ENCODE measurements at regions not wholly inside any gene's neighbourhood (a gene's known extent, or its start where the extent isn't known, plus 50 kb on each side); places are given as distances from the start of the nearest gene placed in this dataset.
"Not testable (repeated sequence)": the region's sequence is repeated elsewhere in the genome, so short reads cannot be mapped to it uniquely, and the experiment has no call there.

DNA sequence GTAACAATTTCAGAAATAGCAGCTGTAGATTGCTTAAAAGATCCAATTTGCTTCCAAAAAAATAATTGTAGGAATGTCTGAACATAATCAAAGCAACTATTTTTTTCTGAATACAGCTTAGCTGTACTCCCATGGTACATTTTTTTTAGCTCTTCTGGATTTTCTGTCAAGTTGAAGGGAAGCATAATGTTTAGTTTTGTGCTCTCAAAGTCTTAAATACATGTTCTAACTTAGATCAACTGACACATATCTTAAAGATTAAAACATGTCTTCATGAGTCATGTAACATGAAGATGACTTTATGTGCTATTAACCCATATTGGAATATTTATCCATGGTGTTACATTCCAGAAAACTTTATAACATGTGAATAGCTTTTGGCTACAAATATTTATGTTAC is 255.7 kb downstream of the BTG1 start:
- no peak for DNase-seq (ENCODE audit: low read depth in 2 of 2)

DNA sequence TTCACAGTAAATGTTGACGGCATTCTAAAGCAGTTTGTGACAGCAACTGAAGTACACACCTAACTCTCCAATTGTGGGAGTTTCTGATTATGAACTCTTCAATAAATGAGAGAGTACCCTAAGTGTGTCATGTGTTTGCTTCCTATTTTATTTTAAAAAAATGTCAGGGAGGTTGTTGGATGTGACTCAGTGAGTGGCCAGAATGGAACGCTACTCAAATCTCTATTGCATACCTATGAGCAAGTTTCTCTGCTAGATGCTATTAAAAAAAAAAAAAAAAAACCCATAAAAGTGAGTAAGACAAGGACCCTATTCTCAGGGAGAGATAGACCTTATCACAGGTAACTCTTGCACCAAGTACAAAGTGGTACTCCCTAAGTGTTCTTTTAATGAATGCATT is 256.6 kb downstream of the BTG1 start:
- DNase-seq (ENCODE audit: low read depth in 2 of 2) = no peak

DNA sequence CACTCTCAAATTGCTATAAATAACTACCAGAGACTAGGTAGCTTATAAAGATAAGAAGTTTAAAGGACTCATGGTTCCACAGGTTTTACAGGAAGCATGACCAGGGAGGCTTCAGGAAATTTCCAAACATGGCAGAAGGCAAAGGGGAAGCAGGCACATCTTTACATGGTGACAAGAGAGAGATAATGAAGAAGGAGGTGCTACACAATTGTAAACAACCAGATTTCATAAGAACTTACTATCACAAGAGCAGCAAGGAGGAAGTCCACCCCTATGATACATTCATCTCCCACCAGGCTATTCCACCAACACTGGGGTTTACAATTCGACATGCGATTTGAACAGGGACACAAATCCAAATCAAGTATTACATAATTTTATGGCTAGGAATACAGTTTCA is 257.7 kb downstream of the BTG1 start:
- no peak for DNase-seq (ENCODE audit: low read depth in 2 of 2)

DNA sequence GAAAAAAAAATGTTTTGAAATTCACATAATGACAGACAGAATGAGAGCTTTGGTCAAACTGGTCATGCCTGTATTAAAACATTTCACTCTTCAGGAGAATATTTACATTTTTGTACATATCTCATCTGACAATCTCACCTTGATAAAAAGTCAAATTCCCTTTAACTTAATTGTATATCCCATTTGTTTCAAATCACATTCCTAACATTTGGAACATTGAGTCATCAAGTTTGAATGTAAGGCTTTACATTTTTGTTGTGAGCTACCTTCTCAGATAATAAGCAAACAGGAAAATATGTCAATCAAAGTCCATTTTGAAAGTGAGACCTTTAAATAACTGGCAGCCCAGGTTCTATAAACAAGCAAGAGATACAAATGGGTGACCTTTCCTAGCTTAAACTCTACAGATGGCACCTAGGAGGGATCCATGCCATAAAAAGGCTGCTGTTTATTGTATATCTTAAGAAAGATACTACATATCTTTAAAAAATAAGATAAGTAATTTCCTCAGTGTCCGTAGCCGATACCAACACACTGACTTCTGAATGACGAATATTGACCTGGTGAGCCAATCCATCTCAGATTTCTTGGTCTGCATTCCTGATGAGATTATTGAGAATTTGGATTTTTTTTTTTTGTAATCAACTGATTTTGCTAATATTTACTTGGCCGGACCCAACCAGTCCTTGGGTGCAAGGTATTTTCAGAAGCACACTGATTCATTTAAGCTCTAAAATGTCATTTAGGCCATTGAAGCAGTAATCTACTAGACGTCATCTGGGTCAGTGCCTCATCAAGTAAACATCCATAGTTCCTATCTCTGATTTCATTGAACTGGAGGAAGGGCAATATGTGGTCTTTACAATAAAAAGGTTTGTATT is 259.6 kb downstream of the BTG1 start:
- peak in 1 of 2 donors; percentile 59 for DNase-seq (ENCODE audit: low read depth in 2 of 2)

DNA sequence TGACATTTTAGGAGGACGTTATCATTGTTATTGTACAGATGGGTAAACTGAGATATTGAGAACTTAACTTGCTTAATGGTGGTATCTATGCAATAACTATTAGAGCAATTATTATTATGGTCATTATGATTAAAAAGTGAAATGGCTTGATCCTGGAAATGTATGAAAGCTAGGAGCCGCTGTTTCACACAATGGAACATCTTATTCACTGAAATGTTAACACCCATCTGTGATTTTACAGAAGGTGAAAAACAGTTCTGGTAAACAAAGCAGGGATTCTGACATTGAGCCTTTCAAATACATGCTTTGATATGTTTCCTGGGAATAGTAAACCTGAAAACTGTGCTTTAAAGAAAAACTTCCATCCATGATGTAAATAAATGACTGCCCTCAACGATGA is 261.4 kb downstream of the BTG1 start:
- DNase-seq (ENCODE audit: low read depth in 2 of 2) = peak in 1 of 2 donors; percentile 21

DNA sequence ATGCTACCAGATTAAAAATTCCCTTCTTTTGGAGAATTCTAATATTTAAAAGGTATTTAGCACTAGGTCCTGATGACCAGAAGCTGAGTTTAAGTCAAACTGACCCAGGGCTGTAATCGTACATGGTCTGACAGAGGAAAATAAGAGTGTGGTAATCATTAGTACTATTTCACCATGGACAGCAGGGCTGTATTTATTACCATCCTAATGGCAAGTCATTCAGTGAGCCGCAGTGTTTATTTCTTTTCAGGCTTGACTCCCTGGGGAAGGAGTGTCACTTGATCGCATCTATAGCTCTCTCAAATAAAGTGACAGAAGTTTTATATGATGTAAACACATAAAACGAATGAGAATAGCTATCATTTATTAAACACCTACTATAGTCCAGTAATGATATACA is 261.8 kb downstream of the BTG1 start:
- no peak for DNase-seq (ENCODE audit: low read depth in 2 of 2)

DNA sequence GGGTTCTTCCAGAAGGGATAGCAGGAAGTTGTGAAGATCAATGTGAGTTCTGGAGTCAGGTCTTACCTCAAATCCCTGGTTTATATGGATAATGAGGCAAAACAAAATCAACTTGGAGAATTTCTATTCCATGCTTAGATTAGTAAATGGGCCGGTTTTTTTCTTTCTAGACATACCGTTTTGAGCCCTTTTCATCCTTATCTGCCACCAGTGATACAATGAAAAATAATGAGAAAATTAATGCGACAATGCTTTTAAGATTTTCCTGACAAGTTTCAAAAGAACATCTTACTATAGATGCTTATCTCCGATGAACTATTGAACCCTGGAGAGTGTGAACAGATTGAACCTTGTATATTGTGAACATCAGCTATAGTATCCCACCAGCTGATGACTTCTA is 262.7 kb downstream of the BTG1 start:
- no peak for DNase-seq (ENCODE audit: low read depth in 2 of 2)

DNA sequence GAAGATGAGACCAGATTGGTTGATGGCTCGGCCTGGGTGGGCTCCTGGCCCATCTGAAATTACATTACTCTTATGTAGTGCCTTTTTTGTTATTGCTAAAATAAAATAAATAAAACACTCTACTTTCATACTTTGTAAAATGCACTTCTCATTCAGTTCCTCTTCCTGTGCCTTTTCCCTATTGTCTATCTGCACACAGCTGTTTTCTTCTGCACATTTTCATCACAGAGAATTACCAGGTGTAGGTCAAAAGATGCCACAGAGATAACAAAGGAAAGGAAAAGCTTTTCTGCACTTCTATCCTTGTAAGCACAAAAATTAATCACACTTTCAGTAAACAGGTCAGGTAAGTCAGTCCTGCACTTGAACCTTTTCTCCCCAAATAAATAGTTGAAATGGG is 265.1 kb downstream of the BTG1 start:
- DNase-seq (ENCODE audit: low read depth in 2 of 2) = no peak

DNA sequence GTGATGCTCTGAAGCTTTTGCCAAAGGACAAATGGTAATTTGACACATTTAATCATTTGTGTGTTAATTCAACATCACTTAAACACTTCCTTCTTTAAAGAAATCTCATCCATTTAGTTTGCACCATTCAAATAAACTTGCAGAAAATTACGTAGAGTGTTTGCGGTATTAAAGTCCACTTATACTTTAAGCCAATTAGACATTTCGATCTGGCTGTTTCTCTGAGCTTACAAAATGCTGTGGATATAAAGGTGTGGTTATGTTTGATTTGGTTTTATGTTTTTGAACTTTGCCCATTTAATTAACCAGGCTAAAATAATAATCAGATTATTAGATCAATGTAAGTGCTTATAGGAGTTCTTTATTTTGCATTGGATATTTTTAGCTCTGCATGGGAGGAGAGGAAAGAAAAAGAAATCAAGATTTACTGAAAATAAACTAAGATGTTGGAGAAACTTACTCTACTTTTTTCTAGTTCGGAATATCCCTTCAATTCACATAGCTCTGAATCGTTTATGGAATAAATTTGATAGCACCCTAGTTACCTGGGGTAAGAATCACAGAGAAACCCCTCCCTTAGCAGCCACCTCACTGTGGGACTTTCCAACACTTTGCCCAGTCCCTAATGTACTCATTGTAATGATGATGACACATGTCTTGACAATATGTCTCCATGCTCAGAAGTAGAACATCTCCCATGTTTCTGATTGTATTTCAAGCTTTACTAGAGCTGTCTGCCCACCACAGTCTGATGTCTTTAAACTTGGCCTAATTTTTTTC is 268.0 kb downstream of the BTG1 start:
- no peak for DNase-seq (ENCODE audit: low read depth in 2 of 2)

DNA sequence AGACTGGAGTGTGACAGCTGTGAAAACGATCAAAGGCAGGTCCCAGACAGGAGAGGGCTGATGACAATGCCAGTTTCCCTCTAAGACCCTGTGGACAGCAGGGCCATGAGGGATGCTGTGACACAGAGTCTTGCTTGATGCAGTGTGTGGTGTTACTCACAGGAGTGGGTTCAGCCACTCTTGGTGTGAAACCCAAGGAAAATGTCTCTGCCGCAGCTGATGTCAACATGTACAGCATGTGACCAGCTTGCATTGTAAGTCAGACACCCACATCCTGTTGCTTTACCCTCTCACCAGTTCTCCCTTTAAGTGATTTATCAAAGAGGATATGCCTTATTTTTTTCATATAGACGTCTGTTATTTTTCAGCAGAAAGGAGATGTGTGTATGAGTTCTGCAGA is 268.6 kb downstream of the BTG1 start:
- peak; percentile 43 to 77 for DNase-seq (ENCODE audit: low read depth in 2 of 2)

DNA sequence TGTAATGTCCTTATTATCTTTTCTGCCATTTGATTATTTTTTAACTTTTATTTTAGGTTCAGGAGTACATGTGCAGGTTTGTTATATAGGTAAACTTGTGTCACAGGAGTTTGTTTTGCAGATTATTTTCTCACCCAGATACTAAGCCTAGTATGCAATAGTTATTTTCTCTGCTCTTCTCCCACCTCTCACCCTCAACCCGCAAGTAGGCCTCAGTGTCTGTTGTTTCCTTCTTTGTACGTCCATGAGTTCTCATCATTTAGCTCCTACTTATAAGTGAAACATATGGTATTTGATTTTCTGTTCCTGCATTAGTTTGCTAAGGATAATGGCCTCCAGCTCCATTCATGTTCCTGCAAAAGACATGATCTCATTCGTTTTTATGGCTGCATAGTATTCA is 270.0 kb downstream of the BTG1 start:
- not testable (repeated sequence) for DNase-seq (ENCODE audit: low read depth in 2 of 2)

DNA sequence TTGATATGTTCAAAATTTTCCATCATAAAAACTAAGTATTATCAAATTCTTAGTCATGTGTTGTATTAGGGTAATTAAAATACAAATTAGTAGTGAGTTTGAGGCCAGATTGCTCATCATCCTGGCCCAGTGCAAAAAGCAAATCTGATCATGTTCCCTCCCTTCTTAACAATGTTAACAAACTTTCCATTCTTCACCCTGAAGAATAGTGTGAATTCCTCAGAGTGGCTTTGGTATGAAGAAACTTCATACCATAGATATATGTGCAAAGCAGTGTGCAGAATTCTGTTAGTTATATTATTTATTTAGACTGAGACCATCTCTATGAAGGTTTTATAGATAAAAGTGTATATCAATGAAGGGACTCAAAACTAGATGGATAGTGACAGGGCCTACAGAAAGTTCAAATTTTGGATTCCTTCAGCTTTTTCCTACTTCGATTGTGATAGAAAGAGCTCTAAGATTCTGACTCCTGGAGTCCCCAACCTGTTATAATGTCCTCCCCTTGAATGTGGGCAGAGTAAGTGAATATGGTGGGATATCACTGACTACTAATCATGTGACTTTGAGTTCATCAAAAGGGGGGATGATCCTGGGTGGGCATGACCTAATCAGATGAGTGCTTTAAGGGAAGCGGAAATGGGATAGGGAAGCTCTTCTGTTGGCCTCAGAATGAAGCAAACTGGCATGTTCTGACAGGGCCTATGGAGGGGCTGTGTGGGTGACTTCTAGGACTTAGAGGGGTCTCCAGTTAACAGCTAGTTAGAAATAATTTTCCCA is 271.4 kb downstream of the BTG1 start:
- DNase-seq (ENCODE audit: low read depth in 2 of 2) = no peak

DNA sequence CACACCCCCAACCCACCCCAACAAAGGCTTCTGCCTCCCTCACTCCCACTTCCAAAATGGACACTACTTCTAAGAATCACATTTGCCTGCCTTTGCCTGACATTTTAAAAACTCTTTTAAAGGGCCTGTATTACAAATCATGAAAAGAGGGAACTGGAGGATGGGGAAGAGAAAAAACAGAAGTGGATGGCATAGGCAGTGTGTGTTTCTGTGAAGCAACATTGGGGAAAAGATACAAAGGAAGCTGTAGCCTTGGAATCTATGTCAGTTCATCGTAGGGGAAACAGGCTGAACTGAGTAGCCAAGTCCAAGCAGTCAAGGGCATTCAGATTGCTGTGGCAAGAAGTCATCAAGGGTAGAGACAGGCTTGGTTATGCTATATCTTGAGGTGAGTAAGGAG is 273.9 kb downstream of the BTG1 start:
- no peak for DNase-seq (ENCODE audit: low read depth in 2 of 2)

DNA sequence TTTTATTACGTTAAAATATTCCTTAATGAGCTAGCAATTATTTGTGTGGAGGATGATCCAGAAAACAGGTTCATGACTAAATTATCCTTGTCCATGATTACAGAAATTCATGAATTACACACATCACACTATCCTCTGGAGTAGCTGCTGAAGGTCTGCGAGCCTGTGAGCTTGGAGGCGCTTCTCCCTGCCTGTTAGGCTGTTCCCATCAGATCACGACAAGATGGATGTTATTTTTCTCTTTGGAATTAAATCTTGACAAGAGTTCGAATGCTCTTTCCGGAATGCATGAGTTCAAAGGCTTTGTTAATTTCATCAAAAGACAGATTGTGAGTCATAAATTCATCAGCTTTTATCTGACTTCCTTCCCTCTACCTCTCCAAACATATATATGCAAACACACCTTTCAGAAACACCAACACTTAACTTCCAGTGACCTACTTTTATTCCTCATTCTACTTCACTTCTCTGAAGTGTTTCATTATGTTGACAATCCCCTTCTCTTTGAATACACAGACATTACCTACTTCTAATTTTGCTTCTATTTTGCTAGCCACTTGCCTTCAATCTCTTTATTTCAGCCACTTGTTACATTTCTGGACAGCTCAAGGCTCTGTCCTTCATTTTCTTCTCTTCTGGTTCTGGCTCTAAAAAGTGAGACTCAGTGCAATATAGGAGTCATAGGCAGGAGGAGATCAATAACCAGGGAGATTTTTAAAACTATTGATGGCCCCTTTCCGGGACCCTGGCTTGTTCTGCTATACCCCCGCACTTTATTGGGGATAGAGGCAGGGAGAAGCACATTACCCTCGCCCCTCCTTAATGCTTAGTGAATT is 274.6 kb downstream of the BTG1 start:
- no peak for DNase-seq (ENCODE audit: low read depth in 2 of 2)

DNA sequence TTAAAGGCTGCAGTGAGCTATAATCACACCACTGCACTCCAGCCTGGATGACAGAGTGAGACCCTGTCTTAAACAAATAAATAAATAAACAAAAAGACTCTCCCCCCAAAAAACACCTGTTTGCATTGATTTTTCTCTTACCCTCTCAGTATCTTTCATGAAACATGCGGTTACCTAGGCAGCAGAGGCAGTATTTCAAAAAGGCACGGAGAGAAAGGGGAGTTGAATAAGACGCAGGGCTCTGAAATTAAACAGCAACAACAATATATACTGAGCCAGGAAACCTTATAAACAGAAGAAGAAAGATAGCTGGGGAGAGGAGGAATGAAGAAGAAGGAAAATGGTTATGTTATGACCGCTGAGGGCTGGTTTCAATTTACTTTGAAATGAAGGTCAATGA is 277.6 kb downstream of the BTG1 start:
- DNase-seq (ENCODE audit: low read depth in 2 of 2) = no peak

DNA sequence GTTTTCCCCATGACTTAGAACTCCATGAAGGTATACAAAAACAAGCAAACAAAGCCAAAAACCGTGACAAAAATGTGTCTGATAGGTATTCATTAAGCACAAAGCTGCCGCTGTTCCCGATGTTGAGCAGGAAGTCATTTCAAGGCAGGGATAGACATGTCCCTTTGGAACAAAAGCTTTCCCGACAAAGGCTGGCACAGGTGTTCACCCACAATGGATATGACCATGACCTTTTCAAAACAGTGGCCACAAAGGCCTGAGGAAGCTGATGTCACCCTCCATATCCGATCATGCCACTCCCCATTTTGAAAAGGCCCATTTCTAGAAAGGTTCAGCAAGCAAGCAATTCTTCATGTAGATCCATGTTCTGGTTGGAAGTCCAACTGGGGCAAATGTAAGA is 279.1 kb downstream of the BTG1 start:
- DNase-seq (ENCODE audit: low read depth in 2 of 2) = peak in 1 of 2 donors; percentile 74

DNA sequence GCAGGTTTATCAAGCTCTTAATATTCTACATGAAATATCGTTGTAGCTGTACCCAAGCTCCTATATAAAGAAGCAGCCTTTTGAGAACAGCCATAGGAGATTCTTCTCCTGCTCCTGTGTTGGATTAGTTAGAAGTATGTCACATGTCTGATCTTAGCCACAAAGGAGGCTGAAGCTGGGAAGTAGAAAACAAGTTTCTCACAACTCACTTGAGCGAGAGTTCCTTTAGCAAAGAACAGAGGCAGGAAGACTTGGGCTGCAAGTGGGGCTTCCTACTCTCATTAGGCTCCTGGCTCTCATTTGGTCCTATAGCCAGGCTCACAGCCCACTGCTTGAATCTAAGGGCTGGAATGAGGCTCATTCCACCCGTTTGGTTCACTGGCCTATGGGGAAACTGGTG is 281.9 kb downstream of the BTG1 start:
- no peak for DNase-seq (ENCODE audit: low read depth in 2 of 2)

DNA sequence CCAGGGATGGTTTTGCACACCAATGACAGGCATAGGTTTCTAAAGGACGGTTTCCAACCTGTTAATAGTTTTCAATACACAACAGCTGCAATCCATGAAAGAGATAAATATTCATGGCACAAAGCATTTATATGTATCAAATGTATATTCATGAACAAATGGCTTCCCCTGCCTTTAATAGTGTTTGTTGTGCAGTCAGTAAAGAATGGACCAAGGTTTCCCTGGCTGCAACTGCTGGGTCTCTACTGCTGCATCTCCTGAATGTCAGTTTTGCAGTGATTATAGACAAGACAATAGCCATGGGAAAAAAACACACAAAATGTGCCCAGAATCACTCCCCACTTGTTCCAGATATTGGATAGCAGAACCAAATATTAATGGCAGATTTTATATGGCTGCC is 284.1 kb downstream of the BTG1 start:
- DNase-seq (ENCODE audit: low read depth in 2 of 2) = no peak

DNA sequence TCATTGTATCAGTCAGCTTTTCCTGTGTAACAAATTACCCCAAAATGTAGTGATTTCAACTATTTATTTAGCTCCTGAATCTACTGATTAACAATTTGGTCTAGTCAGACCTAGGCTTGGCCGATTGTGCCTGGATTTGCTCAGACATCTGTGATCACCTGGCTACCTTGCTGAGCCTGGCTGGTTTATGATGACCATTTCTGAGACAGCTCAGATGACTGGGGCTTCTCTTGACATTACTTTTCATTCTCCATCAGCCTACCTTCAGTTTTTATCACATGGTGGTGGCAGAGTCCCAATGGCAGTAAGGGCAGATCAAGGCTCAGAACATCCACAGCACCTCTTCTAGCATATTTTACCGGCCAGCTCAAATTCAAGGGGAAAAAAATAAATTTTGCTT is 286.3 kb downstream of the BTG1 start:
- DNase-seq (ENCODE audit: low read depth in 2 of 2) = no peak

DNA sequence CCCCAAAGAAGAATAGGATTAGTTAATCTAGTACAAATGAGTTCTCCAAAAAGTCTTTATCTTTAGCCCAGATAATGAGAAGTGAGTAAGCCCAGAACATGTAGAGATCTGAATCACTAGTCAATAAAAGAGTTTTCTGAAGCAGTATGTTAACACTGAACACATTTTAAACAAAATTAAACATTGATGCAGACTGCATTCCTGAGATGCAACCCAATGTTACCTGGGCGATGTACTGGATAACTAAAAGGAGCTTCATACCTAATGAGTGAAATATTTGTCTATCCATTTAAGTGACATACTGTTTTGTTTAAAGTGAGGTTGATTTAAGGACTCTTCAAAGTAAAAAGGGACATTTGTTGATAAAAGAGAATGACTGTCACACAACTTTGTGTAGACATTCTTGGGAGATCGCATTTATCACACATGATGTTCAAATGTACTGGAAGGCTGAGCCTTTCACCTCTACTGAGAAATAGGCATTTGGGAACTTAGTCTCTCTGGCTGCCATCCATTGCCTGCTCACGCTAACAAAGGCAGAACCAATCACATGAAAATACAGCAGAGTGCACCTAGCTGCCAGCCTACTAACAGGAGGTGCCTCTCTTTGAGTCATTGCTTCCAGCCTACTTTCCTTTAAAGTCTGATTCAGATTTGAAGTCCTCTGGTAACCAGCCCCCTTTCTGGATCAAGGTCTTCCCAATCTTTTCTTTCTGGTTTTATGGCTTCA is 287.7 kb downstream of the BTG1 start:
- no peak for DNase-seq (ENCODE audit: low read depth in 2 of 2)

DNA sequence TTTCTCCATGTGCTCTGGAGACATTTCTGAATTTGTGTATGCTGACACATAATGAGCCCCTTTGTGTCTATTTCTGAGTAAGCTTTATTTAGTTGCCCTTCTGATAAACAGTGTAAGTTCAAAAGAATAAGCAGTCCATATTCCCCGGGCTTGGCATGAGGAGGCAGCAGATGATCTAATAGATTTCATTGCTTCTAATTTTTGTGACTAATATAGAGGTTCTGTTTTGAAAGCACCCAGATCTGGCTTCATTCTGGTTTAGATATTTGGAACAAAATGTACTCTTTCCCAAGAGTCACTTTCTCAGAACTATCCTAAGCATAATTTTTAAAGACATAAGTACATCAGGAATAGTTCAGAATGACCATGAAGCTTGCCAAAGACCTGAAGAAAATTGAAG is 290.9 kb downstream of the BTG1 start:
- no peak for DNase-seq (ENCODE audit: low read depth in 2 of 2)

Measured in lung microvascular endothelial cell (primary cell).